Suprapubic skin (tissue), 4 donors: ENCODE measurements at regions not wholly inside any gene's neighbourhood (a gene's known extent, or its start where the extent isn't known, plus 50 kb on each side); places are given as distances from the start of the nearest gene placed in this dataset.

ENCODE experiments used
- DNase-seq, 2 donors: peaks; one replicate each; pipeline ENCODE4 v3.0.0-alpha.2; 2019; ENCODE audit warnings: low spot score in 2 of 2
- H3K27ac ChIP-seq: fragments of 200-600 bp; sonication (generic); one replicate; pipeline ENCODE4 v1.5.1; 2019
- H3K27me3 ChIP-seq: fragments of 200-600 bp; sonication (generic); one replicate; pipeline ENCODE4 v1.5.1; 2019
- H3K36me3 ChIP-seq: fragments of 200-600 bp; sonication (generic); one replicate; pipeline ENCODE4 v1.5.1; 2019
- H3K4me1 ChIP-seq: fragments of 200-600 bp; sonication (generic); one replicate; pipeline ENCODE4 v1.5.1; 2019
- H3K4me3 ChIP-seq: fragments of 200-600 bp; sonication (generic); one replicate; pipeline ENCODE4 v1.5.1; 2019; ENCODE audit warnings: mild to moderate bottlenecking
- H3K9me3 ChIP-seq: fragments of 200-600 bp; sonication (generic); one replicate; pipeline ENCODE4 v1.5.1; 2019
- CTCF ChIP-seq, 2 donors: fragments of 200-600 bp in 1 of 2; fragments of 450-650 bp in 1 of 2; sonication (generic) in 1 of 2; IDR thresholded peaks; one replicate each; pipeline ENCODE4 v1.5.1; 2016 to 2019; ENCODE audit warnings: antibody characterized with exemption in 2 of 2, mild to moderate bottlenecking in 1 of 2, moderate library complexity in 1 of 2
- EP300 ChIP-seq: sonication (generic); formaldehyde crosslinking; IDR thresholded peaks from one replicate; pipeline ENCODE4 v1.6.1; 2017; ENCODE audit warnings: antibody characterized with exemption
- POLR2A ChIP-seq, 2 donors: fragments of 450-650 bp; IDR thresholded peaks; one replicate each; pipeline ENCODE4 v1.6.1; 2017; ENCODE audit warnings: antibody characterized with exemption in 2 of 2, mild to moderate bottlenecking in 2 of 2, moderate library complexity in 2 of 2
- POLR2AphosphoS5 ChIP-seq, 3 donors: sonication (generic); formaldehyde crosslinking; IDR thresholded peaks; one replicate each; pipeline ENCODE4 v1.6.1; 2017; ENCODE audit warnings: antibody characterized with exemption in 3 of 3
- WGBS: methylation state at CpG from one replicate; pipeline ENCODE4 v1.1.5; 2018; 5-methylcytosine and 5-hydroxymethylcytosine counted together

- DNase-seq = no peak
- Histone ChIP-seq H3K27ac (no peak overlapping the region), H3K4me1 (no peaks in the 10 kb centered on the region), H3K36me3 (no peaks in the 10 kb centered on the region), H3K9me3 (no peaks in the 10 kb centered on the region), H3K27me3 (no peaks in the 10 kb centered on the region), H3K4me3 (no peak overlapping the region)
- WGBS = 63% methylated on average over 5 of the region's 5 CpGs
- TF ChIP-seq CTCF (IDR thresholded peaks at IDR 0.05) = no peak
- no peak for TF ChIP-seq POLR2A (IDR thresholded peaks at IDR 0.05)
- TF ChIP-seq EP300 = no peak
- no peak for TF ChIP-seq POLR2AphosphoS5 (IDR thresholded peaks at IDR 0.05)
These were observed 280.4 kb downstream of the TMEM167A start for GRCh38 chr5:82796643-82797416.

- no peaks in the 10 kb centered on the region for H3K27me3 ChIP-seq
- TF ChIP-seq POLR2AphosphoS5 (IDR thresholded peaks at IDR 0.05) (no peak), POLR2A (IDR thresholded peaks at IDR 0.05) (no peak), CTCF (IDR thresholded peaks at IDR 0.05) (no peak), EP300 (no peak)
- H3K4me3 ChIP-seq = no peak overlapping the region
- no peak overlapping the region for H3K27ac ChIP-seq
- WGBS = 87% methylated on average over 2 of the region's 2 CpGs
- H3K36me3 ChIP-seq = no peaks in the 10 kb centered on the region
- DNase-seq = no peak
- no peaks in the 10 kb centered on the region for H3K9me3 ChIP-seq
- H3K4me1 ChIP-seq = no peaks in the 10 kb centered on the region
These were observed 282.3 kb downstream of the TMEM167A start for GRCh38 chr5:82794876-82795275.

GRCh38 chr5:82793808-82794419 lies 283.3 kb downstream of the TMEM167A start:
- Histone ChIP-seq H3K27ac (no peak overlapping the region), H3K4me1 (no peaks in the 10 kb centered on the region), H3K9me3 (no peaks in the 10 kb centered on the region), H3K4me3 (no peak overlapping the region), H3K27me3 (no peaks in the 10 kb centered on the region), H3K36me3 (no peaks in the 10 kb centered on the region)
- TF ChIP-seq POLR2AphosphoS5 (IDR thresholded peaks at IDR 0.05) = no peak
- peak; percentile 2 to 39 for TF ChIP-seq CTCF (IDR thresholded peaks at IDR 0.05)
- TF ChIP-seq EP300 = no peak
- no peak for DNase-seq
- 57% methylated on average over 4 of the region's 4 CpGs for WGBS

GRCh38 chr5:82792096-82792495 lies 285.1 kb downstream of the TMEM167A start:
- TF ChIP-seq CTCF (IDR thresholded peaks at IDR 0.05) (no peak), POLR2A (IDR thresholded peaks at IDR 0.05) (no peak), POLR2AphosphoS5 (IDR thresholded peaks at IDR 0.05) (no peak), EP300 (no peak)
- DNase-seq = no peak
- no peaks in the 10 kb centered on the region for H3K36me3 ChIP-seq
- H3K4me1 ChIP-seq = no peaks in the 10 kb centered on the region
- no peak overlapping the region for H3K27ac ChIP-seq
- H3K9me3 ChIP-seq = no peaks in the 10 kb centered on the region
- 48% methylated on average over 1 of the region's 1 CpG for WGBS
- no peak overlapping the region for H3K4me3 ChIP-seq
- H3K27me3 ChIP-seq = no peaks in the 10 kb centered on the region

GRCh38 chr5:82789095-82789494 lies 288.1 kb downstream of the TMEM167A start:
- 93% methylated on average over 3 of the region's 3 CpGs for WGBS
- Histone ChIP-seq H3K27me3 (no peaks in the 10 kb centered on the region), H3K36me3 (no peaks in the 10 kb centered on the region), H3K4me3 (no peak overlapping the region), H3K27ac (no peak overlapping the region), H3K9me3 (no peaks in the 10 kb centered on the region), H3K4me1 (no peaks in the 10 kb centered on the region)
- DNase-seq = no peak
- TF ChIP-seq CTCF (IDR thresholded peaks at IDR 0.05) = no peak
- no peak for TF ChIP-seq POLR2A (IDR thresholded peaks at IDR 0.05)
- TF ChIP-seq POLR2AphosphoS5 (IDR thresholded peaks at IDR 0.05) = no peak
- TF ChIP-seq EP300 = no peak
